GM18502 (cell line): ENCODE measurements at regions not wholly inside any gene's neighbourhood (a gene's known extent, or its start where the extent isn't known, plus 50 kb on each side); places are given as distances from the start of the nearest gene placed in this dataset.
"Not testable (repeated sequence)": the region's sequence is repeated elsewhere in the genome, so short reads cannot be mapped to it uniquely, and the experiment has no call there.

Experiments
- ATAC-seq: cut with Tn5 transposase; IDR thresholded peaks from one replicate; pipeline ENCODE4 v1.9.1; 2021; ENCODE audit warnings: mild to moderate bottlenecking; ENCODE audit not compliant: unreplicated experiment, poor library complexity

GRCh38 chr5:86460519-86460918 is 157.2 kb upstream of the COX7C start:
- no peak for ATAC-seq

- no peak for ATAC-seq
Observed at GRCh38 chr5:86461169-86461956, 156.4 kb upstream of the COX7C start.

GRCh38 chr5:86463339-86463738 is 154.4 kb upstream of the COX7C start:
- no peak for ATAC-seq

- ATAC-seq: no peak
Observed at GRCh38 chr5:86465052-86465838, 152.5 kb upstream of the COX7C start.

GRCh38 chr5:86466721-86467120 is 151.0 kb upstream of the COX7C start:
- not testable (repeated sequence) for ATAC-seq

GRCh38 chr5:86482008-86482407 is 135.7 kb upstream of the COX7C start:
- ATAC-seq: no peak

- no peak for ATAC-seq
Observed at GRCh38 chr5:86493777-86494176, 124.0 kb upstream of the COX7C start.

GRCh38 chr5:86500947-86501346 is 116.8 kb upstream of the COX7C start:
- no peak for ATAC-seq

- no peak for ATAC-seq
Observed at GRCh38 chr5:86507574-86507973, 110.2 kb upstream of the COX7C start.

GRCh38 chr5:86510330-86510915 is 107.3 kb upstream of the COX7C start:
- not testable (repeated sequence) for ATAC-seq

- no peak for ATAC-seq
Observed at GRCh38 chr5:86523718-86524117, 94.0 kb upstream of the COX7C start.

GRCh38 chr5:86525622-86526021 is 92.1 kb upstream of the COX7C start:
- ATAC-seq: no peak

- no peak for ATAC-seq
Observed at GRCh38 chr5:86526811-86527348, 90.9 kb upstream of the COX7C start.

- no peak for ATAC-seq
Observed at GRCh38 chr5:86532429-86532828, 85.3 kb upstream of the COX7C start.

GRCh38 chr5:86536396-86536795 is 81.3 kb upstream of the COX7C start:
- ATAC-seq: no peak

GRCh38 chr5:86542532-86542931 is 75.2 kb upstream of the COX7C start:
- peak; percentile 51 for ATAC-seq

- ATAC-seq: no peak
Observed at GRCh38 chr5:86546044-86546443, 71.7 kb upstream of the COX7C start.

- ATAC-seq: no peak
Observed at GRCh38 chr5:86546582-86546981, 71.2 kb upstream of the COX7C start.

- no peak for ATAC-seq
Observed at GRCh38 chr5:86554638-86555037, 63.1 kb upstream of the COX7C start.

GRCh38 chr5:86557920-86558319 is 59.8 kb upstream of the COX7C start:
- no peak for ATAC-seq

GRCh38 chr5:86565197-86565789 is 52.4 kb upstream of the COX7C start:
- ATAC-seq: peak; percentile 51
